HG03521 (cell line): ENCODE measurements at regions not wholly inside any gene's neighbourhood (a gene's known extent, or its start where the extent isn't known, plus 50 kb on each side); places are given as distances from the start of the nearest gene placed in this dataset.
"Not testable (repeated sequence)": the region's sequence is repeated elsewhere in the genome, so short reads cannot be mapped to it uniquely, and the experiment has no call there.

Experiments used
- ATAC-seq: cut with Tn5 transposase; IDR thresholded peaks from one replicate; pipeline ENCODE4 v1.9.1; 2021; ENCODE audit warnings: mild to moderate bottlenecking, moderate library complexity; ENCODE audit not compliant: unreplicated experiment

- ATAC-seq = no peak
These were observed 448.1 kb upstream of the DYNLRB2 start for GRCh38 chr16:80092681-80093080.

- not testable (repeated sequence) for ATAC-seq
These were observed 449.3 kb upstream of the DYNLRB2 start for GRCh38 chr16:80091453-80091852.

- no peak for ATAC-seq
These were observed 455.2 kb upstream of the DYNLRB2 start for GRCh38 chr16:80085606-80086005.

- ATAC-seq = no peak
These were observed 456.2 kb upstream of the DYNLRB2 start for GRCh38 chr16:80084614-80085013.

DNA sequence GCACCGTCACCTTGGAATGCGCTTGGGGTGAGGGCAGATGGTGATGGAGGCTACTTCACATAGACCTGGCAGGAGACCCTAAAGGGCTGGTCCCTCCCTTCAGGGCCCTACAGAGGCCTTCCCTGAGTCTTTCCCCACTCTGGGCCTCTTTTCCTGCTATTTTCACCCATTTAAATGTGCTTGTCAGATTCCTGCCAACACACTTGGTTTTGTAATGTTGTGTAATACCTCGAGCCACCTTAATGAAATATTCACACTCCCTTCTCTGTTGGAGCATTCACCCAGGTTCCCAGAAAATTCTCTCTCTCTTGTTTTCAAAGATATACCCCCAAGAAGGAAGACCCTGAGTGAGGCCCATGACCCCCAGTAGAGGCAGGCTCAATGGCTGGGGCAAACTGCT lies 456.6 kb upstream of the DYNLRB2 start:
- no peak for ATAC-seq

DNA sequence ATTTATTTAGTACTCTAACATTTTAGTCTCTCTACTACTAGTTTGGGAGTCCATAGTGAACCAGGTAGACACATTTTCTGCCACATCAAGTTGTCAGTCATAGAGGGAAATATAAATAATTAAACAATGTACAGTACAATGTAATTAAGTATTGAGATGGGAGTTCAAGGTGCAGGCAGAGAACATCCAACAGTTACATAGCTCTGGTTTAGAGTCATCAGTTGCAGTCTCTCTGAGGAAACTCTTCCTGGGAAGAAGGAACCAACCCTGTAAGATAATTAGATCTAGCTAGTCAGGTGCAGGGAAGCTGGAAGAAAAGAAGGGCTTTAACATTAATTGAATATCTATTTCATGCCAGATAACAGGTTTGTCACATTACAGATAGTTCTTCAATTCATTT lies 457.9 kb upstream of the DYNLRB2 start:
- no peak for ATAC-seq

DNA sequence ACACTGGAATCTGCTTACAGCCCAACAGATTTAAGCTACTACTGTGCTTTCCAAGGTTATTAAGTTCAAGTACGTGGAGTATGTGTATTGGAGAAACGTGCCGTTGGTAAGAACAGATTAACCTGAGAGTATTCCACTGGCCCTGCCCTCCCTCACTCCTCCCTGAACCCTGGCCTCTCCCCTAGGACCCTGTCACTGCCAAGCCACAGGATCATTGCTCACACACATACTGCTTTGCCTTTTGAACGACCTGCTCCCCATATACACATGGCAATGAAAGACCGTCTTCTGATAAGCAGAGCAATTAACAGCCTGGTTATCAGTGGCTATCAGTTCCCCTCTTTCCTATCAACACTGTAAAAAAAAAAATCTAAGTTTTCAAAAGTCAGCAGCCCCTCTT lies 458.9 kb upstream of the DYNLRB2 start:
- ATAC-seq = no peak

GRCh38 chr16:80080287-80080851 lies 460.4 kb upstream of the DYNLRB2 start:
- ATAC-seq = no peak

DNA sequence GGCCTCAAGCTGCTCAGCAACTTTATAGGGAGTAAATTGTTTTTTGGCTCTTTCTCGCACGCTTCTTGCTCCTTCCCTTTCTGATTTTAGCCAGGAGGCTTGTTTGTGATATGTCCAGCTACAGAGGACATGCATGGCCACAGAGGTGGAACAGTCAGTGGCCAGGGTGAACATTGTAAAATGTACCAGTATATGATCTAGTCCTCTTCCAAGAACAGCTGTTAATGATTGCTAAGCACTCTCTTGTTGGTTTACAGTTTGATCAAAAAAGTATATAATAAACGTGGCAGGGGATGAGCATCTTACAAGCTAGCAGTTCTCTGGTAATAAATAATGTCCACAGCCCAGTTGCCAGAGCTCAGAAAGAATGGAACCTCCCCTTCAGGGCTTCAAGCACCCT lies 461.7 kb upstream of the DYNLRB2 start:
- no peak for ATAC-seq

DNA sequence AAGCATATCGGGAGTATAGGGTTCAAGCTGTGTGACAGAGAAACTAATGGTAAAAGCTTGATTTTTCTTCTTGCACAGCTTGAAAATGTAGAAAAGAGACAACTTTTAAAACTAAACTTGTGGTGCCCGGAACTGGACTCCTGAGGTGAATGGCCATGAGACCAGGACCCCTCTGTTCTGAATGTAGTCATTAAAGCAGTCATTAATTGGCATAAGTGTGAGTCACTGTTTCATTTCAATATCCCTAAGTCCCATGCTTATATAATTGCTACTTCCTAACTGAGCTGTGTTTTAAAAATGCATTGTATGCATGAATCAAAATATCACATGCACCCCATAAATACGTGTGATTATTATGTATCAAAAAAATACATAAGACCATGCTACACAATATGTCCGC lies 463.1 kb upstream of the DYNLRB2 start:
- ATAC-seq = no peak

DNA sequence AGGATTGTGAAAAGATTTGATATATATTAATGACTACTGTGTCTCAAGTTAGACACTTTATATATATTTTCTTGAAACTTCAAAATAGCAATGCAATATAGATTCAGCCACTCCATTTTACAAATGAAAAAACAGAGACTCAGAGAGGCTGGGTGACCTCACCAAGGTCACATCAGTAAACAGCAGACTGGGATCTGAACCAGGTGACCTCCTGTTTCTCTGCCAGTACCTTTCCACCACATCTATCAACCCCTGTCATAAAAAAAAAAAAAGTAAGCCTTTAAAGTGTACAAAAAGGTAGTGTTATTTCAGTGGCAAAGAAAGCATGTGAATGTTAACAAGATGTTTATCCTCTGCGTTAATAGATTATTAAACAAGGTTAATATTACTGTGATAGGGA lies 466.5 kb upstream of the DYNLRB2 start:
- ATAC-seq = no peak

DNA sequence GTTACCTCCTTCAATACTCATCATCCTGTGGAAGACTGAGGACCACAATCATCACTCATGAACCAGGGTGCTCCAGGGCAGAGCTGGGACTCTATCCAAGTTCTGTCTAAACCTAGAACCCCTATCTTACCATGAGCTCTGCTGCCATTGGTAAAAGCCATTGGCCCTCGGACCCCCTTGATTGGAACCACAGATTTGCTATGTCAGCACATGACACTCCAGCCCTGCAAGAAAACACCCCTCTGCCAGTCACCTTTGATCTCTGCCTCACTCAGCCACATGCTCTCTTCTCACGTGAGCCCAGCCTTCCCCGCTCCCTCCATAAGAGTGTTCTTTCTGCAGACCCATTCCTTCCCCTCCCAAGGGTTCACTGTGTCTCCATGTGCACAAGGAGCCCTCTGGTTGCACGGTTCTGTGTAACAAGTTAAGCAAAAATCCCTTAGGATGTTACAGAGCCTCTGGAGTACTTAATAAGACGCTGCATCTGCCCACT lies 468.8 kb upstream of the DYNLRB2 start:
- ATAC-seq = no peak

- ATAC-seq = no peak
These were observed 466.5 kb upstream of the MAF start for GRCh38 chr16:80066805-80067580.

GRCh38 chr16:80065541-80065940 lies 465.0 kb upstream of the MAF start:
- ATAC-seq = no peak

DNA sequence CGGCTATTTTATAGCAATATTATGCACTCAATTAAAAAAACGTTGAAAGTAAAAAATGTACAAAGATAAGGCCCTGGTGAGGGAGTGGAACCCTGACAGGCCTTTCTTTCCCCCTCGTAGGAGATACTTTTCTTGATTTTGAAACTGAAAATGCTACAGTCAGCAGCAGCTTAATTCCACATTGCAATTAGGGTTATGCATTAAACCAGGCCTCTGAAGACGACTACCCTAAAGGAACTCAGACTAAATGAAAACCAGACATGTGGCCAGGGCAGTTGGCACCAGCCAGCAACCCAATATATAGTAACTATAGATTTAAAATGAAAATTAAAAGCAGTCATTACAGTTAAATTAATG lies 463.2 kb upstream of the MAF start:
- ATAC-seq = no peak

DNA sequence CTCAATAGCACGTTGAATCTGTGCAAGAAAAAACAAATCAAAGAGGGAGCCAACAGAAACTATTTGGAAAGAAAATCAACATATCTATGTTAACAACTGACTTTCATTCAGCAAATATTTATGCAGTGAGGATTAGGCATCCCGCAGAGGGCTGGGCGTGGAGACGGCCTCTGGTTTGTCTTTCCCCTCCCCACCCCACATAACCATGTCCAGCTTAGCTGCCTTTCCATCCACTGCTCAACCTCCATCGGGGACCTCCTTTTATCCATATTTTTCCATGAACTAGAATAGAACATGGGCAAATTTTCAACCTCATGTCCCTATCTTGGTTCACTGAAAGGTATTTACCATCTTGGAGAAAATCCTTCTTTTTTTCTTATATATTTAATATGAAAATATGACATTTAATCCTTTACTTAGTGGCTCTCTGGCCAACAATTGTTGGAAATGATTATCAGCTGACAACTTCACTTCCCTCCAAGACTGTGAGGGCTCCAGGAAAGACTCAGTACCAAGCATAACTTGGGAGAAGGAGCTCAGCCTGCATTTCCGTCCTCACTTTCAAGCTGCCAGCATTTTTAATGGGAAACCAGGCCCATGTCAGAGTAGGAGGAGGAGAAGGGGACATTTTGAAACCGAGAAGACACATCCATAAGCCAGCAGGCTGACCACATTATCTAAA lies 462.6 kb upstream of the MAF start:
- ATAC-seq = no peak

DNA sequence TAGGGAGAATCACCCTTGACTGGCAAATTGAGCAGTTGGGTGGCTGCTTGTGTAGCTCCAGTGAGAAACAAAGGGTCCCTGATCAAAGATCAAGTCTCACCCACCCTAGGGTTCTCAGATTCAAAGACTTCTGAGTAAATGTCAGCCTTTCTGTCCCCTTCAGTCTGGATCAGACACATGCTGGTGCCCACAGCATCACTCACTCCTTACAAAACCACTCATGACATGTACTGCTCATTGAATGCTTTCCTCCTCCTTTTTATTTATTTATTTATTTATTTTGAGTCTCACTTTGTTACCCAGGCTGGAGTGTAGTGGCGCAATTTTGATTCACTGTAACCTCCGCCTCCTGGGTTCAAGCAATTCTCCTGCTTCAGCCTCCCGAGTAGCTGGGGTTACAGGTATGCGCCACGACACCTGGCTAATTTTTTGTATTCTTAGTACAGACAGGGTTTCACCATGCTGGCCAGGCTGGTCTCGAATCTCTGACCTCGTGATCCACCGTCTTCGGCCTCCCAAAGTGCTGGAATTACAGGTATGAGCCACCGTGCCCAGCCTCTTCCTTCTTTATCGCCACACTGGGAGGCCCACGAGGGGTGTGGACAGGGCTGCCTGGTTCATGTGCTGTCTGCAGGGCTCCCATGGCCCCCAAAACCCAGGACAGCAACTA lies 462.0 kb upstream of the MAF start:
- no peak for ATAC-seq

DNA sequence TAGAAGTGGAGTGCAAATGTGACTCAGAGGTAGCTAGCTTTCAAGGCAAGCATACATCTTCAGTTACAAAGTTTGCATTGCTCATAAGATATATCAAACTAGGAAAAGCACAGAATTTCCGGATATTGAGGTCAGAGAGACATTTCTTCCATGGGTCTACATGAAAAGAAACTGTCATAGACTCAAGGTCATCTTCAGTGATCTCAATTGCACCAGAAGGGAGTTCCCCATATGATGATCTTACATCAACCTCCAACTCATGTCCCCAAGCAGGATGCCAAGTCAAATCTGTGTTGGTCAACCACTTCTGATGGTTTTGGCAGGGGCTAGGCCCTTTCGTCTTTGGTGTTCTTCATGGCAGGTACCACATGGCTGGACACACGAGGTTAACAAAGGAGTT lies 459.9 kb upstream of the MAF start:
- ATAC-seq = no peak

GRCh38 chr16:80059836-80060235 lies 459.3 kb upstream of the MAF start:
- ATAC-seq = no peak

GRCh38 chr16:80058214-80058613 lies 457.7 kb upstream of the MAF start:
- no peak for ATAC-seq

DNA sequence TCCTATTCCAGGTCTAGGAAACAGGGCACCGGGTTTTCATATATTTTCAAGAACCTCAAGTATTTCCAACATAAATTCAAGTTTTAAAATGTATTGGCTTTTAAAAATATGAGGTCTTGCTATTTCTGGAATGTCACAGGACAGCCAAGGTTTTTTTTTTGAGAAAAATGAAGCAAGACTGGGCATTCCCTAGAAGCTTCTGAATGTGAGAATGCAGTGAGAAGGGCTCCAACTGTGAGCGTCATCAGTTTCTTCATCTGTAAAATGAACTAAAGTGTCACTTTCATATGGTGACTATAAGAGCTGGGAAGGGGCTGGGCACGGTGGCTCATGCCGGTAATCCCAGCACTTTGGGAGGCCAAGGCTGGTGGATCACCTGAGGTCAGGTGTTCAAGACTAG lies 455.8 kb upstream of the MAF start:
- ATAC-seq = no peak

DNA sequence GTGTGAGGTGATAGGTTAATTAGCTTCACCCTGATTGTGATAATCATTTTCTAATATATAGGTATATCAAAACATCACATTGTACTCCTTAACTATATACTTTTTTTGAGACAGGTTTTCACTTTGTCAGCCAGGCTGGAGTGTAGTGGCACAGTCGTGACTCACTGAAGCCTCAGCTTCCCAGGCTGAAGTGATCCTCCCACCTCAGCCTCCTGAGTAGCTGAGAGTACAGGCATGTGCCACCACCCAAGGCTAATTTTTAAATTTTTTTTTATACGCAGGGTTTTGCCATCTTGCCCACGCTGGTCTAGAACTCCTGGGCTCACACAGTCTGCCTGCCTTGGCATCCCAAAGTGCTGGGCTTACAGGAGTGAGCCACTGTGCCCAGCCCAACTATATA lies 455.3 kb upstream of the MAF start:
- ATAC-seq = no peak
